GM04503 (cell line): ENCODE measurements at regions not wholly inside any gene's neighbourhood (a gene's known extent, or its start where the extent isn't known, plus 50 kb on each side); places are given as distances from the start of the nearest gene placed in this dataset.

Experiments used
- DNase-seq: peaks from one replicate; pipeline ENCODE4 v3.0.0-alpha.2; 2012; ENCODE audit warnings: low read depth

- no peak for DNase-seq
These were observed 50.2 kb upstream of the CXCL14 start for GRCh38 chr5:135628771-135629563.
